Endodermal cell (in vitro differentiated cells): ENCODE measurements at regions not wholly inside any gene's neighbourhood (a gene's known extent, or its start where the extent isn't known, plus 50 kb on each side); places are given as distances from the start of the nearest gene placed in this dataset.

Source experiments
- DNase-seq: peaks from one replicate; pipeline ENCODE4 v3.0.0-alpha.2; 2017
- H3K27ac ChIP-seq: 2 replicates; pipeline ENCODE4 v1.5.1; 2013; ENCODE audit warnings: mild to moderate bottlenecking, low read depth, low read length, moderate library complexity
- H3K27me3 ChIP-seq: 2 replicates; pipeline ENCODE4 v1.6.1; 2013; ENCODE audit warnings: mild to moderate bottlenecking, low read length, moderate library complexity; ENCODE audit not compliant: insufficient read depth, control insufficient read depth, poor library complexity, severe bottlenecking
- H3K36me3 ChIP-seq: 2 replicates; pipeline ENCODE4 v1.7.0; 2013; ENCODE audit warnings: mild to moderate bottlenecking, low read length, moderate library complexity; ENCODE audit not compliant: control insufficient read depth, insufficient read depth
- H3K4me1 ChIP-seq: one replicate; pipeline ENCODE4 v1.7.0; 2013; ENCODE audit warnings: low read length; ENCODE audit not compliant: control insufficient read depth, insufficient read depth
- H3K4me3 ChIP-seq: 2 replicates; pipeline ENCODE4 v1.5.1; 2013; ENCODE audit warnings: mild to moderate bottlenecking, low read length, moderate library complexity
- H3K9ac ChIP-seq: 2 replicates; pipeline ENCODE4 v1.6.1; 2013; ENCODE audit warnings: mild to moderate bottlenecking, low read length, moderate library complexity; ENCODE audit not compliant: poor library complexity, severe bottlenecking; ENCODE audit errors: extremely low read depth
- H3K9me3 ChIP-seq: 2 replicates; pipeline ENCODE4 v1.6.1; 2013; ENCODE audit warnings: mild to moderate bottlenecking, low read length, moderate library complexity; ENCODE audit not compliant: control insufficient read depth
- H3K27ac Mint-ChIP-seq: 2 replicates; pipeline ENCODE4 v1.8.0; 2020; ENCODE audit warnings: mixed read lengths
- H3K27me3 Mint-ChIP-seq: 2 replicates; pipeline ENCODE4 v1.8.0; 2021; ENCODE audit warnings: mild to moderate bottlenecking, mixed read lengths; ENCODE audit not compliant: insufficient read depth
- H3K36me3 Mint-ChIP-seq: 2 replicates; pipeline ENCODE4 v1.8.0; 2020; ENCODE audit warnings: low read depth, mixed read lengths
- H3K4me1 Mint-ChIP-seq: 2 replicates; pipeline ENCODE4 v1.8.0; 2020; ENCODE audit warnings: mixed read lengths
- H3K4me3 Mint-ChIP-seq: 2 replicates; pipeline ENCODE4 v1.8.0; 2020; ENCODE audit warnings: mild to moderate bottlenecking, moderate library complexity, mixed read lengths
- H3K9me3 Mint-ChIP-seq: 2 replicates; pipeline ENCODE4 v1.8.0; 2020; ENCODE audit warnings: mild to moderate bottlenecking, mixed read lengths
- CTCF ChIP-seq: fragments of 200-600 bp; sonication (generic); conservative IDR thresholded peaks from 2 replicates; pipeline ENCODE4 v1.5.0; 2021; ENCODE audit warnings: antibody characterized with exemption, mild to moderate bottlenecking
- WGBS, 2 experiments: methylation state at CpG; one replicate each; pipeline versions ENCODE4 v1.1.5 to v1.1.7; 2013; ENCODE audit warnings: missing lambda C conversion rate in 2 of 2, mixed read lengths in 1 of 2; ENCODE audit not compliant: insufficient coverage in 1 of 2, insufficient read length in 1 of 2; 5-methylcytosine and 5-hydroxymethylcytosine counted together

GRCh38 chr2:217386041-217386440 lies 526.2 kb upstream of the TNP1 start:
- no peak overlapping the region for H3K4me3 Mint-ChIP-seq
- H3K36me3 Mint-ChIP-seq = peaks cover 5% of the 10 kb centered on the region
- Histone ChIP-seq H3K9me3 (peaks cover 37% of the 10 kb centered on the region), H3K4me3 (no peak overlapping the region), H3K27me3 (no peaks in the 10 kb centered on the region), H3K9ac (no peak overlapping the region), H3K27ac (no peak overlapping the region), H3K36me3 (no peaks in the 10 kb centered on the region), H3K4me1 (peaks cover 8% of the 10 kb centered on the region)
- peaks cover 19% of the 10 kb centered on the region for H3K9me3 Mint-ChIP-seq
- H3K27ac Mint-ChIP-seq = no peak overlapping the region
- peaks cover 28% of the 10 kb centered on the region for H3K4me1 Mint-ChIP-seq
- WGBS, 2 experiments = 50 to 56% methylated on average over 2 to 3 of the region's 3 CpGs
- TF ChIP-seq CTCF = no peak
- H3K27me3 Mint-ChIP-seq = peaks cover 41% of the 10 kb centered on the region
- DNase-seq = no peak

GRCh38 chr2:217383620-217384019 lies 523.8 kb upstream of the TNP1 start:
- no peak overlapping the region for H3K4me3 ChIP-seq
- Mint-ChIP-seq H3K9me3 (peaks cover 6% of the 10 kb centered on the region), H3K27me3 (peaks cover 49% of the 10 kb centered on the region), H3K4me3 (no peak overlapping the region), H3K36me3 (peaks cover 2% of the 10 kb centered on the region), H3K4me1 (peaks cover 28% of the 10 kb centered on the region), H3K27ac (no peak overlapping the region)
- H3K4me1 ChIP-seq = peaks cover 8% of the 10 kb centered on the region
- 93 to 100% methylated on average over 2 to 4 of the region's 4 CpGs for WGBS, 2 experiments
- no peak overlapping the region for H3K9ac ChIP-seq
- no peaks in the 10 kb centered on the region for H3K27me3 ChIP-seq
- H3K9me3 ChIP-seq = peaks cover 14% of the 10 kb centered on the region
- no peaks in the 10 kb centered on the region for H3K36me3 ChIP-seq
- H3K27ac ChIP-seq = no peak overlapping the region
- no peak for TF ChIP-seq CTCF
- no peak for DNase-seq

- TF ChIP-seq CTCF = no peak
- Histone ChIP-seq H3K27me3 (no peaks in the 10 kb centered on the region), H3K4me1 (peaks cover 8% of the 10 kb centered on the region), H3K27ac (no peak overlapping the region), H3K4me3 (no peak overlapping the region), H3K9ac (no peak overlapping the region), H3K9me3 (peaks cover 12% of the 10 kb centered on the region), H3K36me3 (no peaks in the 10 kb centered on the region)
- Mint-ChIP-seq H3K27me3 (peaks cover 48% of the 10 kb centered on the region), H3K36me3 (peaks cover 2% of the 10 kb centered on the region), H3K4me3 (no peak overlapping the region), H3K27ac (no peak overlapping the region), H3K9me3 (peaks cover 9% of the 10 kb centered on the region), H3K4me1 (peaks cover 23% of the 10 kb centered on the region)
- 89 to 94% methylated on average over 5 of the region's 5 CpGs for WGBS, 2 experiments
- no peak for DNase-seq
These were observed 522.9 kb upstream of the TNP1 start for GRCh38 chr2:217382794-217383193.
